GM06990 (cell line): ENCODE measurements at regions not wholly inside any gene's neighbourhood (a gene's known extent, or its start where the extent isn't known, plus 50 kb on each side); places are given as distances from the start of the nearest gene placed in this dataset.

Experiments used
- DNase-seq: peaks from one replicate; pipeline ENCODE4 v3.0.0-alpha.2; 2011; ENCODE audit not compliant: insufficient read length; ENCODE audit errors: extremely low read depth
- H3K27me3 ChIP-seq: replicated peaks from 2 replicates; pipeline ENCODE4 v1.6.0; 2011; ENCODE audit warnings: low read length; ENCODE audit not compliant: control insufficient read depth, insufficient read depth
- H3K36me3 ChIP-seq: 2 replicates; pipeline ENCODE4 v1.5.1; 2011; ENCODE audit warnings: low read length; ENCODE audit not compliant: control insufficient read depth, insufficient read depth
- H3K4me3 ChIP-seq: replicated peaks from 2 replicates; pipeline ENCODE4 v1.5.1; 2011; ENCODE audit warnings: low read depth, mild to moderate bottlenecking, control low read depth, low read length
- TF ChIP-seq, protein P1 (sequence below): IDR thresholded peaks from 2 replicates; pipeline ENCODE4 v1.5.1; 2011; ENCODE audit warnings: low read length, control low read depth, mild to moderate bottlenecking, inconsistent platforms; ENCODE audit not compliant: insufficient read depth, poor library complexity, severe bottlenecking

DNA sequence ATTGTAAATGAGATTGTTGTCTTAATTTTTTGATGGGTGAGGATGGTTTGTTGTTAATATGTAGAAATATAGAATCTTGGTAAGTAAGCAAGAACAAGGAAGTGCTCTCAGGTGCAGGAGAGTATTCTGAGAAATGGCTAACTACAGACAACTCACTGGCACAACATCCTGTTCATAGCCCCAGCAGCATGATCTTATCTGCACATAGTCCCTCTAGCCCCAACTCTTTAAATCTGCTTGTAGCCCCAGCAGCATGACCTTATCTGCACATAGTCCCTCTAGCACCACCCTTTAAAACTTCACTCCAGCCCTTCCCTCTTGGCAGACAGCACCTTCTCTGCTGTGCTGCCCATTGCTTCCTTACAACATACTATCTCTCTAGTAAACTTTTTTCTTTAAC is 1957.1 kb upstream of the ADGRL3 start:
- DNase-seq: no peak
- H3K27me3 ChIP-seq: no peaks in the 10 kb centered on the region
- TF ChIP-seq, protein P1, sequence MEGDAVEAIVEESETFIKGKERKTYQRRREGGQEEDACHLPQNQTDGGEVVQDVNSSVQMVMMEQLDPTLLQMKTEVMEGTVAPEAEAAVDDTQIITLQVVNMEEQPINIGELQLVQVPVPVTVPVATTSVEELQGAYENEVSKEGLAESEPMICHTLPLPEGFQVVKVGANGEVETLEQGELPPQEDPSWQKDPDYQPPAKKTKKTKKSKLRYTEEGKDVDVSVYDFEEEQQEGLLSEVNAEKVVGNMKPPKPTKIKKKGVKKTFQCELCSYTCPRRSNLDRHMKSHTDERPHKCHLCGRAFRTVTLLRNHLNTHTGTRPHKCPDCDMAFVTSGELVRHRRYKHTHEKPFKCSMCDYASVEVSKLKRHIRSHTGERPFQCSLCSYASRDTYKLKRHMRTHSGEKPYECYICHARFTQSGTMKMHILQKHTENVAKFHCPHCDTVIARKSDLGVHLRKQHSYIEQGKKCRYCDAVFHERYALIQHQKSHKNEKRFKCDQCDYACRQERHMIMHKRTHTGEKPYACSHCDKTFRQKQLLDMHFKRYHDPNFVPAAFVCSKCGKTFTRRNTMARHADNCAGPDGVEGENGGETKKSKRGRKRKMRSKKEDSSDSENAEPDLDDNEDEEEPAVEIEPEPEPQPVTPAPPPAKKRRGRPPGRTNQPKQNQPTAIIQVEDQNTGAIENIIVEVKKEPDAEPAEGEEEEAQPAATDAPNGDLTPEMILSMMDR: no peak
- H3K36me3 ChIP-seq: no peaks in the 10 kb centered on the region
- H3K4me3 ChIP-seq: no peak overlapping the region

DNA sequence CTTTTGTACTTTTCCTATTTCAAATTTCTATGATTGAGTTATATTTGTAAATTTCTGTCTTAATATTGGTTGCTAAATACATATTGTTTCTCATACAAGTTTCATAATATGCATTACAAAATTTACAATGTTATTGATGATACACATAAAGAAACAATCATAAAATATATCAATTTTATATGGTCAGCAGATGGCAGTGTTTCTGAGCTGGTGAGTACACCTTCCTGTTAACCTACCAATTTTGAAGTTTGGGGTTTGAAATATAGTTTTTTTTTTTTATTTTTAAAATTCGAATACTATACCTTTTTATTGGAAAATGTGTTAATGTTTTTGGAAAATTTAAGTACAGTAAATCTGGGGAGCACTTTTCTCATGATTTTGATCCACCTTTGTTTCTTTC is 1953.1 kb upstream of the ADGRL3 start:
- DNase-seq: no peak
- no peaks in the 10 kb centered on the region for H3K27me3 ChIP-seq
- H3K36me3 ChIP-seq: no peaks in the 10 kb centered on the region
- TF ChIP-seq, protein P1: no peak
- H3K4me3 ChIP-seq: no peak overlapping the region

DNA sequence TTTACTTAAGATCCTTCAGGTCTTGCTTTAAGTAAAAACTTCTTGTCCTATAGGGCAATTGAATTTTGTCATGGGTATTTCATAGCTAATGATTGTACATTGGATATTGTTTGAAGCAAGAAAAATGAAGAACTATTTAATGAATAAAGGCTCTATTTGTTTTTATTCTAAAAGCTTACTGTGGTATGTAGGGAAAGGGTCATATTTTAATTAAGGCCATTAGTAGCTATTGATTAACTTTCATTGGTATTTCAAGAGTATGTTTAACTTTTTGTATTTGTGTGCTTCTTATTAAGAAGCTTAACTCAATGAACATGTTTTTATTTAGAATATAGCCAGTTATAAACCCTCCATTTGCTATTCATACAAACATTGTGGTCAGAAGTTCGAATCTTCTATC is 1951.8 kb upstream of the ADGRL3 start:
- Histone ChIP-seq H3K27me3 (no peaks in the 10 kb centered on the region), H3K36me3 (no peaks in the 10 kb centered on the region), H3K4me3 (no peak overlapping the region)
- no peak for DNase-seq
- TF ChIP-seq, protein P1: no peak

DNA sequence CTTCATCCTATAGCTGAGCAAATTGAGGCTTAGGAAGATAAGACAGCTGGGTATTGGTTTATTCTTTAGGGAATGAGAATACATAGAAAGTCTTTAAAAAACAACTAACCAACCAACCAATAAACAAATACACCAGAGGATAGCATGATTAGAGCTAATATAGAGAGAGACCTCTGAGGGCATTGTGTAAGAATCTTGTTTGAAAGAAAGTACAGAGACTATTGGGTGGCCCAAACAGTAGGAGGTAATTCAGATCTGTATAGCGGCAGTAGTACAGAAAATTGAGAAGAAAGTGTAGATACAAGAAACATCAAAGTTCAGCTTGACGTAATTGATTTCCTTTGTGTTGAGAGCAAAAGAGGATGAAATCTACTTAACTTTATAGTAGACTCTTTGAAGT is 1951.0 kb upstream of the ADGRL3 start:
- no peaks in the 10 kb centered on the region for H3K36me3 ChIP-seq
- no peaks in the 10 kb centered on the region for H3K27me3 ChIP-seq
- H3K4me3 ChIP-seq: no peak overlapping the region
- no peak for DNase-seq
- TF ChIP-seq, protein P1: no peak

DNA sequence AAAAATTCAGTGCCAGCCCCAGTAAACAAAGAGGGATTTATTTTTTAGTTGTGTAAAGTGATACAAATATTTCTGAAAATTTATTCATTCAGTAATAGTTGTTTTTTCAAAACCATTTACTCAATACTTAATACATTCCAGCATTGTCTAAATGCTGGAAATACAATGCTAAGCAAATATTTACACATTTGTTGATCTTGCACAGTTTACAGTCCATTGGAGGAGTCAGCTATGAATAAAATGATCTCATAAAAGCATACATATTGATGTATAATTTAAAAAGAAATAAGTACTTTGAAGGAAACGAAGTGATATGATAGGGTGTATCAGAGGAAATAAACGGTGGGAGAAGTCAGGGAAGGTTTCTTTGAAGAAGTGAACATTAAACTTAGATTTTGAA is 1942.1 kb upstream of the ADGRL3 start:
- TF ChIP-seq, protein P1: no peak
- Histone ChIP-seq H3K4me3 (no peak overlapping the region), H3K27me3 (no peaks in the 10 kb centered on the region), H3K36me3 (no peaks in the 10 kb centered on the region)
- DNase-seq: no peak

DNA sequence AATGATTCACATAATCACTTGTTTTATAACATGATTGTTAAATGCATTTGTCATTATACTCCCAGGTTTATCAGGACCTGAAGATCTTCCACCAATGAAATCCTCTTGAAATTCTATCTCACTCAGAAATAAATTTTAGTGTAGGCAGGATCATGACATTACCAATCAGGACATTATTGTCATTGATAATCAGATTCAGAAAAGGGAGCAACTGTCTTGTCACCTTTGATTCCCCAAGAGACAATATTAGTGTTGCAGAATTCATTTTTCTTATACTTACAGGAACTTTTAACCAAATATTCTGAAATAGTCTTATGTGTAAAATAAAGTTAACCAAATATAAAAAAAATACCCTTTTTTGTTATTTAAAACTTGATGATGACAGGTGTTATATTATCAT is 1892.5 kb upstream of the ADGRL3 start:
- TF ChIP-seq, protein P1: no peak
- no peaks in the 10 kb centered on the region for H3K36me3 ChIP-seq
- DNase-seq: no peak
- no peak overlapping the region for H3K4me3 ChIP-seq
- H3K27me3 ChIP-seq: no peaks in the 10 kb centered on the region
